ENCODE measurements at regions not wholly inside any gene's neighbourhood (a gene's known extent, or its start where the extent isn't known, plus 50 kb on each side); places are given as distances from the start of the nearest gene placed in this dataset.

- intact Hi-C loops (cut with DNase I) = no loop called here
- Histone ChIP-seq H3K4me1 (no peaks in the 10 kb centered on the region), H3K36me3 (no peaks in the 10 kb centered on the region), H3K9me3 (no peaks in the 10 kb centered on the region), H3K4me3 (no peak overlapping the region), H3K27me3 (no peaks in the 10 kb centered on the region), H3K27ac (no peak overlapping the region)
- TF ChIP-seq CTCF (IDR thresholded peaks at IDR 0.05) = no peak
- no peak for DNase-seq
- no peak for ATAC-seq
These were observed 387.0 kb upstream of the ACTRT1 start for GRCh38 chrX:128439159-128439558.

- intact Hi-C loops (cut with DNase I) = no loop called here
- no peak for TF ChIP-seq CTCF (IDR thresholded peaks at IDR 0.05)
- DNase-seq (no peak), ATAC-seq (no peak)
- Histone ChIP-seq H3K4me1 (no peaks in the 10 kb centered on the region), H3K27ac (no peak overlapping the region), H3K36me3 (no peaks in the 10 kb centered on the region), H3K4me3 (no peak overlapping the region), H3K27me3 (no peaks in the 10 kb centered on the region), H3K9me3 (no peaks in the 10 kb centered on the region)
These were observed 385.9 kb upstream of the ACTRT1 start for GRCh38 chrX:128438082-128438481.

GRCh38 chrX:128436397-128437103 is 384.3 kb upstream of the ACTRT1 start:
- intact Hi-C loops (cut with DNase I) = no loop called here
- Histone ChIP-seq H3K9me3 (no peaks in the 10 kb centered on the region), H3K36me3 (no peaks in the 10 kb centered on the region), H3K4me1 (no peaks in the 10 kb centered on the region), H3K27me3 (no peaks in the 10 kb centered on the region), H3K4me3 (no peak overlapping the region), H3K27ac (no peak overlapping the region)
- TF ChIP-seq CTCF (IDR thresholded peaks at IDR 0.05) = no peak
- DNase-seq (no peak), ATAC-seq (no peak)

GRCh38 chrX:128425546-128425945 is 373.3 kb upstream of the ACTRT1 start:
- H3K27me3 ChIP-seq = no peaks in the 10 kb centered on the region
- no peaks in the 10 kb centered on the region for H3K36me3 ChIP-seq
- H3K9me3 ChIP-seq = no peaks in the 10 kb centered on the region
- H3K4me3 ChIP-seq = no peak overlapping the region
- no peak for TF ChIP-seq CTCF (IDR thresholded peaks at IDR 0.05)
- DNase-seq (no peak), ATAC-seq (no peak)
- no peak overlapping the region for H3K27ac ChIP-seq
- intact Hi-C loops (cut with DNase I) = no loop called here
- no peaks in the 10 kb centered on the region for H3K4me1 ChIP-seq

GRCh38 chrX:128408842-128409241 is 356.6 kb upstream of the ACTRT1 start:
- no peaks in the 10 kb centered on the region for H3K9me3 ChIP-seq
- no peak for ATAC-seq
- intact Hi-C loops (cut with DNase I) = no loop called here
- H3K4me3 ChIP-seq = no peak overlapping the region
- no peak for DNase-seq
- no peak overlapping the region for H3K27ac ChIP-seq
- no peaks in the 10 kb centered on the region for H3K36me3 ChIP-seq
- TF ChIP-seq CTCF (IDR thresholded peaks at IDR 0.05) = no peak
- no peaks in the 10 kb centered on the region for H3K27me3 ChIP-seq
- H3K4me1 ChIP-seq = no peaks in the 10 kb centered on the region

Measured in left lung (tissue), 4 donors.